A549 (cell line): ENCODE measurements at regions not wholly inside any gene's neighbourhood (a gene's known extent, or its start where the extent isn't known, plus 50 kb on each side); places are given as distances from the start of the nearest gene placed in this dataset.

Source experiments
- ATAC-seq, 2 experiments: fragments of 200-7000 bp in 1 of 2; fragments of >200 bp in 1 of 2; cut with Nextera tagmentation in 1 of 2; cut with Tn5 transposase in 1 of 2; 3 replicates each; pipeline versions ENCODE4 v1.8.0 to v1.9.1; 2018 to 2020; ENCODE audit warnings: mild to moderate bottlenecking in 1 of 2, moderate library complexity in 1 of 2
- CTCF ChIA-PET: fragments of 300-600 bp; sonication (Branson Sonifier 250); formaldehyde crosslinking; extraction: SDS; loops from one replicate; lab custom pipeline; 2021; ENCODE audit warnings: antibody characterized with exemption, inconsistent platforms; lab: Yijun Ruan, JAX
- POLR2A ChIA-PET: fragments of 350-600 bp; formaldehyde crosslinking; extraction: SDS; loops from one replicate; lab custom pipeline; 2021; ENCODE audit warnings: antibody characterized with exemption, inconsistent platforms; lab: Yijun Ruan, JAX
- DNase-seq, 2 experiments: peaks; one replicate each; pipeline versions ENCODE4 v3.0.0 to v3.0.0-alpha.2; 2011 to 2016; ENCODE audit warnings: low read depth in 1 of 2, low spot score in 1 of 2
- FAIRE-seq: peaks from 2 replicates; lab custom pipeline; 2011; peaks lifted over from hg19 to GRCh38; lab: Jason Lieb, UNC
- H3K27ac ChIP-seq, 2 experiments: fragments of >200 bp; sonication (Bioruptor Twin); formaldehyde crosslinking; 3 replicates each; pipeline ENCODE4 v1.5.1; 2016 to 2017
- H3K4me1 ChIP-seq: fragments of >200 bp; sonication (Bioruptor Twin); formaldehyde crosslinking; 3 replicates; pipeline ENCODE4 v1.6.1; 2016
- H3K4me2 ChIP-seq: fragments of >200 bp; sonication (Bioruptor Twin); formaldehyde crosslinking; 3 replicates; pipeline ENCODE4 v1.6.1; 2016
- H3K4me3 ChIP-seq: fragments of >200 bp; sonication (Bioruptor Twin); formaldehyde crosslinking; 3 replicates; pipeline ENCODE4 v1.5.1; 2016
- H3K9me3 ChIP-seq: fragments of >200 bp; sonication (Bioruptor Twin); formaldehyde crosslinking; 3 replicates; pipeline ENCODE4 v1.6.1; 2016
- CBX8 ChIP-seq: fragments of 200-600 bp; sonication (generic); IDR thresholded peaks from 2 replicates; pipeline ENCODE4 v1.6.1; 2016
- CEBPB ChIP-seq, 2 experiments: fragments of >200 bp in 1 of 2; sonication (Bioruptor Twin) in 1 of 2; formaldehyde crosslinking in 1 of 2; IDR thresholded peaks; 2 replicates each; pipeline ENCODE4 v1.6.1; 2012 to 2016
- CHD2 ChIP-seq: fragments of 150-350 bp; IDR thresholded peaks from 2 replicates; pipeline ENCODE4 v1.6.1; 2014; ENCODE audit warnings: low read length; ENCODE audit not compliant: partially characterized antibody
- EHMT2 ChIP-seq: fragments of 200-600 bp; sonication (generic); IDR thresholded peaks from 2 replicates; pipeline ENCODE4 v1.6.1; 2016; ENCODE audit warnings: antibody characterized with exemption, low read depth, mild to moderate bottlenecking, moderate library complexity
- ESRRA ChIP-seq: fragments of 150-350 bp; IDR thresholded peaks from 2 replicates; pipeline ENCODE4 v1.6.1; 2014; ENCODE audit warnings: mild to moderate bottlenecking, low read length, borderline replicate concordance
- GATA3 ChIP-seq: IDR thresholded peaks from 2 replicates; pipeline ENCODE4 v1.6.1; 2012; ENCODE audit warnings: borderline replicate concordance
- HEYL ChIP-seq: fragments of 250-450 bp; sonication (Bioruptor Pico); IDR thresholded peaks from 2 replicates; pipeline ENCODE4 v1.8.0; 2021; ENCODE audit warnings: mild to moderate bottlenecking, moderate library complexity
- HOXB13 ChIP-seq: fragments of 250-450 bp; sonication (Bioruptor Pico); IDR thresholded peaks from 2 replicates; pipeline ENCODE4 v1.5.0; 2020; ENCODE audit warnings: low read depth, mild to moderate bottlenecking, moderate library complexity
- HOXB5 ChIP-seq: fragments of 250-450 bp; sonication (Bioruptor Pico); IDR thresholded peaks from 2 replicates; pipeline ENCODE4 v1.5.0; 2020; ENCODE audit warnings: mild to moderate bottlenecking, moderate library complexity
- KDM1A ChIP-seq: fragments of 200-600 bp; sonication (generic); IDR thresholded peaks from 2 replicates; pipeline ENCODE4 v1.6.1; 2016; ENCODE audit warnings: low read depth, mild to moderate bottlenecking
- NFE2L2 ChIP-seq: fragments of 150-350 bp; conservative IDR thresholded peaks from 2 replicates; pipeline ENCODE4 v1.6.1; 2014; ENCODE audit warnings: low read length
- NPAS2 ChIP-seq: fragments of 250-450 bp; sonication (Bioruptor Pico); IDR thresholded peaks from 2 replicates; pipeline ENCODE4 v1.8.0; 2022; ENCODE audit warnings: mild to moderate bottlenecking, moderate library complexity, borderline replicate concordance
- PHF8 ChIP-seq: fragments of 200-600 bp; sonication (generic); IDR thresholded peaks from 2 replicates; pipeline ENCODE4 v1.6.1; 2016; ENCODE audit warnings: low read depth, mild to moderate bottlenecking, antibody characterized with exemption, moderate library complexity, borderline replicate concordance
- RARB ChIP-seq: fragments of 250-450 bp; sonication (Bioruptor Pico); IDR thresholded peaks from 2 replicates; pipeline ENCODE4 v1.8.0; 2021; ENCODE audit warnings: mild to moderate bottlenecking, moderate library complexity
- WGBS: methylation state at CpG from one replicate; pipeline ENCODE4 v1.1.6; 2017; ENCODE audit errors: missing lambda C conversion rate; 5-methylcytosine and 5-hydroxymethylcytosine counted together
- TF ChIP-seq, protein P1 (sequence below): fragments of 150-350 bp; IDR thresholded peaks from 2 replicates; pipeline ENCODE4 v1.6.1; 2014; ENCODE audit warnings: low read depth, mild to moderate bottlenecking, low read length
- TF ChIP-seq, protein P2 (sequence below): fragments of 250-450 bp; sonication (Bioruptor Pico); IDR thresholded peaks from 2 replicates; pipeline ENCODE4 v1.5.0; 2020; ENCODE audit warnings: low read depth, mild to moderate bottlenecking, moderate library complexity
- TF ChIP-seq, protein P3 (sequence below): fragments of 250-450 bp; sonication (Bioruptor Pico); IDR thresholded peaks from 2 replicates; pipeline ENCODE4 v1.5.0; 2021; ENCODE audit warnings: mild to moderate bottlenecking, moderate library complexity, borderline replicate concordance
- TF ChIP-seq, protein P4 (sequence below): fragments of >200 bp; sonication (Bioruptor Twin); formaldehyde crosslinking; IDR thresholded peaks from 3 replicates; pipeline ENCODE4 v1.5.1; 2016
- TF ChIP-seq, protein P5 (sequence below): IDR thresholded peaks from 2 replicates; pipeline ENCODE4 v1.6.1; 2012
- TF ChIP-seq, protein P6 (sequence below): fragments of 450-650 bp; IDR thresholded peaks from 2 replicates; pipeline ENCODE4 v1.6.1; 2014; ENCODE audit warnings: antibody characterized with exemption

DNA sequence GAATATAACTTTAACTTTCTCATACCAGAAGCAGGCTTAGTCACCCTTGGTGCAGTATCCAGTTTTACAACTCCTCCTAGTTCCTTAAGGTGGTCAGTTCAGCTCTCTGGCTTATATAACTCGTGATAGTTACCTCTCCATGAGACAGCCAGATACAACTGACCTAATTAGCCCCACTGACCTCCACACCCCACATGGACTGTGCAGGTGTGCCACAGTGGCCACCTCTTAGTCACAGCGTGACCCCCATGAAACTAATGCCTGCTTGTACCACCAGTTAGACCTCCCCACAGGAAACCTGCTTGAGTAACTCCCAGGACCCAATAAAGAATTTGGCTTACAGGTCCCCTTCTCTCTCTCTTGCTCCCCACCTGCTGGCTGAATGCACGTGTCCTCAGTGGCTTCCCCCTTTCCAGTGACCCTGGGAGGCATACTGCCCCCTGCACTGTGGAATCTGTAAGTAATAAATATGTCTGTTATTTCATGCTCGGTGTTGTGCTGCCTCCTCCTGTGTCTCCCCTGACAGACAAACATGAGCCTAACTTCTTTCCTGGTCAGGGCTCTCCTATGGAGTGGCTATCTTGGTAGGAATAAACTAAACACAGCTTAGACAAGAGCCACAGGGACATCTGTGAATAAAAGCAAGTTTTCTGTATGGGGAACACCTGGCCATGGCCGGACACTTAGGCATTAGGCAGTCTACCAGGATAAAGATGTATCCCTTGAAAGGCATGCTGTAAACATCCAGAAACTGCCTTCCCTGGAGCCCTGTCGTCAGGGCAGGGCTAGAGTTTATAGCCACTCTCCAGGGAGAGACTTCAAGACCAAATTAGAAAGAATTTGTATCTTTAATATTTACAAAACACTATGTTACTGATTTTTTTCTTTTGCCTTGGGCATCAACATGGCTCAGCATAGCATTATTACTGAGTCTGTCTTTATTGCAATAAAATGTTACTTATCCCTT, 209.7 kb upstream of the BOD1L1 start:
- no peak for DNase-seq

GRCh38 chr4:13840502-13841190, 213.1 kb upstream of the BOD1L1 start:
- H3K4me3 ChIP-seq = no peak overlapping the region
- H3K27ac ChIP-seq = no peak overlapping the region
- WGBS = 69% methylated on average over 10 of the region's 12 CpGs
- FAIRE-seq = no peak
- no peaks in the 10 kb centered on the region; the same call in 2 of the 3 replicates for H3K9me3 ChIP-seq
- POLR2A ChIA-PET = no interaction called here
- TF ChIP-seq RARB (CRISPR knock-in tag) = no peak
- TF ChIP-seq, protein P1, sequence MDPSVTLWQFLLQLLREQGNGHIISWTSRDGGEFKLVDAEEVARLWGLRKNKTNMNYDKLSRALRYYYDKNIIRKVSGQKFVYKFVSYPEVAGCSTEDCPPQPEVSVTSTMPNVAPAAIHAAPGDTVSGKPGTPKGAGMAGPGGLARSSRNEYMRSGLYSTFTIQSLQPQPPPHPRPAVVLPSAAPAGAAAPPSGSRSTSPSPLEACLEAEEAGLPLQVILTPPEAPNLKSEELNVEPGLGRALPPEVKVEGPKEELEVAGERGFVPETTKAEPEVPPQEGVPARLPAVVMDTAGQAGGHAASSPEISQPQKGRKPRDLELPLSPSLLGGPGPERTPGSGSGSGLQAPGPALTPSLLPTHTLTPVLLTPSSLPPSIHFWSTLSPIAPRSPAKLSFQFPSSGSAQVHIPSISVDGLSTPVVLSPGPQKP = no peak
- no peak for ATAC-seq
- CTCF ChIA-PET = no interaction called here
- no peak for DNase-seq
- H3K4me1 ChIP-seq = no peaks in the 10 kb centered on the region
- no peak overlapping the region for H3K4me2 ChIP-seq

More for the DNA sequence above, 209.7 kb upstream of the BOD1L1 start:
- ATAC-seq (no peak), FAIRE-seq (no peak)
- H3K4me3 ChIP-seq = no peak overlapping the region
- ChIA-PET CTCF (no interaction called here), POLR2A (no interaction called here)
- H3K9me3 ChIP-seq = no peaks in the 10 kb centered on the region
- H3K4me2 ChIP-seq = no peak overlapping the region; the same call in 2 of the 3 replicates
- peak overlapping the region in 1 of 2 experiments; percentile 41; a peak in 1 of 6 replicates for H3K27ac ChIP-seq
- no peaks in the 10 kb centered on the region for H3K4me1 ChIP-seq
- TF ChIP-seq PHF8 (no peak), NPAS2 (CRISPR knock-in tag) (no peak), NFE2L2 (no peak), RARB (CRISPR knock-in tag) (no peak), HOXB5 (CRISPR knock-in tag) (no peak), GATA3 (no peak)
- TF ChIP-seq, protein P2, sequence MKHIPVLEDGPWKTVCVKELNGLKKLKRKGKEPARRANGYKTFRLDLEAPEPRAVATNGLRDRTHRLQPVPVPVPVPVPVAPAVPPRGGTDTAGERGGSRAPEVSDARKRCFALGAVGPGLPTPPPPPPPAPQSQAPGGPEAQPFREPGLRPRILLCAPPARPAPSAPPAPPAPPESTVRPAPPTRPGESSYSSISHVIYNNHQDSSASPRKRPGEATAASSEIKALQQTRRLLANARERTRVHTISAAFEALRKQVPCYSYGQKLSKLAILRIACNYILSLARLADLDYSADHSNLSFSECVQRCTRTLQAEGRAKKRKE (CRISPR knock-in tag) = no peak
- 53% methylated on average over 6 of the region's 6 CpGs for WGBS

DNA sequence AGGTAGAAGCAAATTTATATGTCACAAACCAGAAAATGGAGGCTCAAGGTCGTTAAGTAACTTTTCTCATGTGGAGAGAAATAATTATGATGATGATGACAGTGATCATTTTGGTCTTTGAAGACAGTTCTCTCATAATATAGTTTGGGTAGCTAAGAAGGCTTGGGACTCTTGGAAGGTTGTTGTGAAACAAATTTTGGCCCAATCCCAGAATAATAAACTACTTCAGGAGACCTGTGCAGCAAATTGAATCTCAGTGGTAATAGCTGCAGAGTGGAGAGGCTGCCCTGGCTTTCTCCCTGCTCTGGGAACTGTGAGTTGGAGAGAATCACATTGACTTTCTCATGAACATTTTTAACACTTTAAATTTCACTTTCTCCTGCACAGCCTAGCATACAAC, 217.2 kb upstream of the BOD1L1 start:
- Histone ChIP-seq H3K4me3 (no peak overlapping the region), H3K9me3 (peaks cover 3% of the 10 kb centered on the region; the same call in 1 of the 3 replicates), H3K4me1 (no peaks in the 10 kb centered on the region), H3K4me2 (no peak overlapping the region), H3K27ac (no peak overlapping the region)
- DNase-seq (no peak), ATAC-seq (no peak), FAIRE-seq (no peak)
- CTCF ChIA-PET = interaction anchor here (0.7 kb wide), 1 partner anchor 129 kb away, joined by 3 read pairs; no protein-coding TSS in a partner anchor
- POLR2A ChIA-PET = no interaction called here
- WGBS = 32% methylated on average over 1 of the region's 1 CpG
- TF ChIP-seq HEYL (CRISPR knock-in tag) (no peak), EHMT2 (no peak), NFE2L2 (no peak), HOXB13 (CRISPR knock-in tag) (no peak), KDM1A (no peak), CEBPB (IDR thresholded peaks at IDR 0.05) (no peak), ESRRA (no peak), CHD2 (no peak), RARB (CRISPR knock-in tag) (no peak), CBX8 (no peak)
- TF ChIP-seq, protein P3, sequence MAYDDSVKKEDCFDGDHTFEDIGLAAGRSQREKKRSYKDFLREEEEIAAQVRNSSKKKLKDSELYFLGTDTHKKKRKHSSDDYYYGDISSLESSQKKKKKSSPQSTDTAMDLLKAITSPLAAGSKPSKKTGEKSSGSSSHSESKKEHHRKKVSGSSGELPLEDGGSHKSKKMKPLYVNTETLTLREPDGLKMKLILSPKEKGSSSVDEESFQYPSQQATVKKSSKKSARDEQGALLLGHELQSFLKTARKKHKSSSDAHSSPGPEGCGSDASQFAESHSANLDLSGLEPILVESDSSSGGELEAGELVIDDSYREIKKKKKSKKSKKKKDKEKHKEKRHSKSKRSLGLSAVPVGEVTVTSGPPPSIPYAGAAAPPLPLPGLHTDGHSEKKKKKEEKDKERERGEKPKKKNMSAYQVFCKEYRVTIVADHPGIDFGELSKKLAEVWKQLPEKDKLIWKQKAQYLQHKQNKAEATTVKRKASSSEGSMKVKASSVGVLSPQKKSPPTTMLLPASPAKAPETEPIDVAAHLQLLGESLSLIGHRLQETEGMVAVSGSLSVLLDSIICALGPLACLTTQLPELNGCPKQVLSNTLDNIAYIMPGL (CRISPR knock-in tag) = no peak
- TF ChIP-seq, protein P2 (CRISPR knock-in tag) = no peak
- TF ChIP-seq, protein P4, sequence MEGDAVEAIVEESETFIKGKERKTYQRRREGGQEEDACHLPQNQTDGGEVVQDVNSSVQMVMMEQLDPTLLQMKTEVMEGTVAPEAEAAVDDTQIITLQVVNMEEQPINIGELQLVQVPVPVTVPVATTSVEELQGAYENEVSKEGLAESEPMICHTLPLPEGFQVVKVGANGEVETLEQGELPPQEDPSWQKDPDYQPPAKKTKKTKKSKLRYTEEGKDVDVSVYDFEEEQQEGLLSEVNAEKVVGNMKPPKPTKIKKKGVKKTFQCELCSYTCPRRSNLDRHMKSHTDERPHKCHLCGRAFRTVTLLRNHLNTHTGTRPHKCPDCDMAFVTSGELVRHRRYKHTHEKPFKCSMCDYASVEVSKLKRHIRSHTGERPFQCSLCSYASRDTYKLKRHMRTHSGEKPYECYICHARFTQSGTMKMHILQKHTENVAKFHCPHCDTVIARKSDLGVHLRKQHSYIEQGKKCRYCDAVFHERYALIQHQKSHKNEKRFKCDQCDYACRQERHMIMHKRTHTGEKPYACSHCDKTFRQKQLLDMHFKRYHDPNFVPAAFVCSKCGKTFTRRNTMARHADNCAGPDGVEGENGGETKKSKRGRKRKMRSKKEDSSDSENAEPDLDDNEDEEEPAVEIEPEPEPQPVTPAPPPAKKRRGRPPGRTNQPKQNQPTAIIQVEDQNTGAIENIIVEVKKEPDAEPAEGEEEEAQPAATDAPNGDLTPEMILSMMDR = no peak
- TF ChIP-seq, protein P5, sequence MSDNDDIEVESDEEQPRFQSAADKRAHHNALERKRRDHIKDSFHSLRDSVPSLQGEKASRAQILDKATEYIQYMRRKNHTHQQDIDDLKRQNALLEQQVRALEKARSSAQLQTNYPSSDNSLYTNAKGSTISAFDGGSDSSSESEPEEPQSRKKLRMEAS = no peak
- TF ChIP-seq, protein P6, sequence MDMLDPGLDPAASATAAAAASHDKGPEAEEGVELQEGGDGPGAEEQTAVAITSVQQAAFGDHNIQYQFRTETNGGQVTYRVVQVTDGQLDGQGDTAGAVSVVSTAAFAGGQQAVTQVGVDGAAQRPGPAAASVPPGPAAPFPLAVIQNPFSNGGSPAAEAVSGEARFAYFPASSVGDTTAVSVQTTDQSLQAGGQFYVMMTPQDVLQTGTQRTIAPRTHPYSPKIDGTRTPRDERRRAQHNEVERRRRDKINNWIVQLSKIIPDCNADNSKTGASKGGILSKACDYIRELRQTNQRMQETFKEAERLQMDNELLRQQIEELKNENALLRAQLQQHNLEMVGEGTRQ = no peak
